ENCODE measurements at regions not wholly inside any gene's neighbourhood (a gene's known extent, or its start where the extent isn't known, plus 50 kb on each side); places are given as distances from the start of the nearest gene placed in this dataset.
A peak's percentile ranks its signal among the peaks of the same experiment; 100 is the strongest.

DNA sequence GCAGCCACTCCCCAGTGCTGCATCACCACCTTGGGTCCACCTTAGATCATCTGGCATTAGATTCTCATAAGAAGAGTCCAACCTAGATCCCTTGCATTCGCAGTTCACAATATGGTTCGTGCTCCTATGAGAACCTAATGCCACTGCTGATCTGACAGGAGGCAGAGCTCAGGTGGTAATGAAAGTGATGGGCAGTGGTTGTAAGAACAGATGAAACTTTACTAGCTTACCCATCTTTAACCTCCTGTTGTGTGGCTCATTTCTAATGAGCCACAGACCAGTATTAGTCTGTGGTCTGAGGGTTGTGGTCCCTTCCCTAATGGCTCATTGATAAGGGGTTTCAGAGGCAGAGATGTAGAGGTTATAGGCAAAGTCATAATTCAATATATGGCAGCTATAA is 615.9 kb upstream of the MIS18BP1 start:
- Histone ChIP-seq H2AFZ (ENCODE audit: low read depth) (no peak overlapping the region), H3K4me2 (peak overlapping the region; percentile 15; the same call in 1 of the 2 replicates), H3K9ac (no peak overlapping the region), H4K20me1 (ENCODE audit: insufficient read depth) (no peaks in the 10 kb centered on the region), H3K27me3 (ENCODE audit: insufficient read depth, low read depth) (no peaks in the 10 kb centered on the region), H3K79me2 (ENCODE audit: insufficient read depth, low read depth) (no peaks in the 10 kb centered on the region), H3K4me3 (IDR thresholded peaks at IDR 0.05; ENCODE audit: insufficient read depth, low read depth, low read length) (no peak overlapping the region), H3K27ac (peak overlapping the region; percentile 55; the same call in 1 of the 2 replicates), H3K36me3 (ENCODE audit: insufficient read depth) (no peaks in the 10 kb centered on the region), H3K4me1 (ENCODE audit: low read depth, poor library complexity, severe bottlenecking) (peaks cover 41% of the 10 kb centered on the region)
- TF ChIP-seq, protein P1, sequence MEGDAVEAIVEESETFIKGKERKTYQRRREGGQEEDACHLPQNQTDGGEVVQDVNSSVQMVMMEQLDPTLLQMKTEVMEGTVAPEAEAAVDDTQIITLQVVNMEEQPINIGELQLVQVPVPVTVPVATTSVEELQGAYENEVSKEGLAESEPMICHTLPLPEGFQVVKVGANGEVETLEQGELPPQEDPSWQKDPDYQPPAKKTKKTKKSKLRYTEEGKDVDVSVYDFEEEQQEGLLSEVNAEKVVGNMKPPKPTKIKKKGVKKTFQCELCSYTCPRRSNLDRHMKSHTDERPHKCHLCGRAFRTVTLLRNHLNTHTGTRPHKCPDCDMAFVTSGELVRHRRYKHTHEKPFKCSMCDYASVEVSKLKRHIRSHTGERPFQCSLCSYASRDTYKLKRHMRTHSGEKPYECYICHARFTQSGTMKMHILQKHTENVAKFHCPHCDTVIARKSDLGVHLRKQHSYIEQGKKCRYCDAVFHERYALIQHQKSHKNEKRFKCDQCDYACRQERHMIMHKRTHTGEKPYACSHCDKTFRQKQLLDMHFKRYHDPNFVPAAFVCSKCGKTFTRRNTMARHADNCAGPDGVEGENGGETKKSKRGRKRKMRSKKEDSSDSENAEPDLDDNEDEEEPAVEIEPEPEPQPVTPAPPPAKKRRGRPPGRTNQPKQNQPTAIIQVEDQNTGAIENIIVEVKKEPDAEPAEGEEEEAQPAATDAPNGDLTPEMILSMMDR (conservative IDR thresholded peaks at IDR 0.05; ENCODE audit: low read depth, low read length): no peak

- Histone ChIP-seq H3K9ac (no peak overlapping the region), H3K4me3 (IDR thresholded peaks at IDR 0.05; ENCODE audit: insufficient read depth, low read depth, low read length) (no peak overlapping the region), H3K4me1 (ENCODE audit: low read depth, poor library complexity, severe bottlenecking) (peaks cover 41% of the 10 kb centered on the region), H3K27ac (peak overlapping the region; percentile 55), H3K27me3 (ENCODE audit: insufficient read depth, low read depth) (no peaks in the 10 kb centered on the region), H3K79me2 (ENCODE audit: insufficient read depth, low read depth) (no peaks in the 10 kb centered on the region), H3K4me2 (peak overlapping the region; percentile 49), H4K20me1 (ENCODE audit: insufficient read depth) (no peaks in the 10 kb centered on the region), H3K36me3 (ENCODE audit: insufficient read depth) (no peaks in the 10 kb centered on the region), H2AFZ (ENCODE audit: low read depth) (no peak overlapping the region)
- TF ChIP-seq, protein P1 (conservative IDR thresholded peaks at IDR 0.05; ENCODE audit: low read depth, low read length): no peak
Measured at GRCh38 chr14:45868377-45868776, 615.4 kb upstream of the MIS18BP1 start.

- TF ChIP-seq, protein P1 (conservative IDR thresholded peaks at IDR 0.05; ENCODE audit: low read depth, low read length): no peak
- no peak overlapping the region; the same call in 1 of the 2 replicates for H3K9ac ChIP-seq
- H3K36me3 ChIP-seq (ENCODE audit: insufficient read depth): no peaks in the 10 kb centered on the region
- no peaks in the 10 kb centered on the region for H4K20me1 ChIP-seq (ENCODE audit: insufficient read depth)
- H3K27ac ChIP-seq: peak overlapping the region; percentile 55; the same call in 1 of the 2 replicates
- H3K27me3 ChIP-seq (ENCODE audit: insufficient read depth, low read depth): no peaks in the 10 kb centered on the region
- peak overlapping the region; percentile 49 for H3K4me2 ChIP-seq
- peak overlapping the region; percentile 18; the same call in 1 of the 2 replicates for H2AFZ ChIP-seq (ENCODE audit: low read depth)
- no peak overlapping the region for H3K4me3 ChIP-seq (IDR thresholded peaks at IDR 0.05; ENCODE audit: insufficient read depth, low read depth, low read length)
- peaks cover 41% of the 10 kb centered on the region for H3K4me1 ChIP-seq (ENCODE audit: low read depth, poor library complexity, severe bottlenecking)
- H3K79me2 ChIP-seq (ENCODE audit: insufficient read depth, low read depth): no peaks in the 10 kb centered on the region
Measured at GRCh38 chr14:45867046-45867894, 614.3 kb upstream of the MIS18BP1 start.

DNA sequence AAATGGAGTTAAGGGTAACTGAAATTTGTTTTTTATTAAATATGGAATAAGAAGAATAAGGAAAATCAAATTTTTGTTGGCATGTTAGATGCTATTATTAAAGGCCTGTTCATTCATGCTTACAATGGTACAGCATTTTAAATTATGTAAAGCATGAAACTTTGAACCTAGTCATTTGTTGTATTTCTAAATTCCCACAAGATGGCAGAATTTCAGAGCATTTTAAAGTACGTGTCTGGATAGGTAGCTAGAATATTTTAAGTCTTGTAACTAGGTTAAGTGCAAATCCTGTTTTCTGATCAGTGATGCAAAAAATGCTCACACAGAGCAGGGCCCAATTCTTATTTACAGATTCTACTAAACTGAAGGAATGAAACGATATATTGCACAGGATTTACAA is 585.6 kb upstream of the MIS18BP1 start:
- no peaks in the 10 kb centered on the region for H4K20me1 ChIP-seq (ENCODE audit: insufficient read depth)
- TF ChIP-seq, protein P1 (conservative IDR thresholded peaks at IDR 0.05; ENCODE audit: low read depth, low read length): no peak

More for the DNA sequence above, 585.6 kb upstream of the MIS18BP1 start:
- no peaks in the 10 kb centered on the region for H3K79me2 ChIP-seq (ENCODE audit: insufficient read depth, low read depth)
- no peak overlapping the region for H3K4me2 ChIP-seq
- H3K9ac ChIP-seq: no peak overlapping the region
- H3K4me1 ChIP-seq (ENCODE audit: low read depth, poor library complexity, severe bottlenecking): no peaks in the 10 kb centered on the region
- no peak overlapping the region for H2AFZ ChIP-seq (ENCODE audit: low read depth)
- H3K4me3 ChIP-seq (IDR thresholded peaks at IDR 0.05; ENCODE audit: insufficient read depth, low read depth, low read length): no peak overlapping the region
- no peaks in the 10 kb centered on the region for H3K27me3 ChIP-seq (ENCODE audit: insufficient read depth, low read depth)
- no peaks in the 10 kb centered on the region for H3K36me3 ChIP-seq (ENCODE audit: insufficient read depth)
- H3K27ac ChIP-seq: no peak overlapping the region
